NCI-H1694 treated with DMSO at 0.1 percent for 48 hours (cell line): ENCODE measurements at regions not wholly inside any gene's neighbourhood (a gene's known extent, or its start where the extent isn't known, plus 50 kb on each side); places are given as distances from the start of the nearest gene placed in this dataset.
"Not testable (repeated sequence)": the region's sequence is repeated elsewhere in the genome, so short reads cannot be mapped to it uniquely, and the experiment has no call there.

Source experiments
- DNase-seq: peaks from one replicate; lab custom pipeline; 2025; lab: John Stamatoyannopoulos, UW

DNA sequence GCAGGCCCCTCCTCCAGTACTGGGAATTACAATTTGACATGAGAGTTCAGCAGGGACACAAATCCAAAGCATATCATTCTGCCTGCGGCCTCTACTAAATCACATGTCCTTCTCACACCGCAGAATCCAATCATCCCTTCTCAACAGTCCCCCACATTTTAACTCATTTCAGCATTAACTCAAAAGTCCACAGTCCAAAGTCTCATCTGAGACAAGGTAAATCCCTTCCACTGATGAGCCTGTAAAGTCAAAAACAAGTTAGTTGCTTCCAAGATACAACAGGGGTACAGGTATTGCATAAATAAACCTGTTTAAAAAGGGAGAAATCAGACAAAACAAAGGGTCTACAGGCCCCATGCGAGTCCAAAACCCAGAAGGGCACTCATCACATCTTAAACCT lies 64.0 kb downstream of the EBNA1BP2 start:
- no peak for DNase-seq

DNA sequence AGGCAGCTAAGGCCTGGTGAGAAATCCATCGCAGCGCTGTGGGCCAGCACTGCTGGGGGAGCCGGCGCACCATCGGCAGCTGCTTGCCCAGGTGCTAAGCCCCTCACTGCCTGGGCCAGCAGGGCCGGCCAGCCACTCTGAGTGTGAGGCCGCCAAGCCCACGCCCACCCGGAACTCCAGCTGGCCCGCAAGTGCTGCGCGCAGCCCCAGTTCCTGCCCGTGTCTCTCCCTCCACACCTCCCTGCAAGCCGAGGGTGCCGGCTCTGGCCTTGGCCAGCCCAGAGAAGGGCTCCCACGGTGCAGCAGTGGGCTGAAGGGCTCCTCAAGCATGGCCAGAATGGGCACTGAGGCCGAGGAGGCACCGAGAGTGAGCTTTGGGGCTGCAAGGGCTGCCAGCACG lies 64.4 kb downstream of the EBNA1BP2 start:
- DNase-seq, result no peak

DNA sequence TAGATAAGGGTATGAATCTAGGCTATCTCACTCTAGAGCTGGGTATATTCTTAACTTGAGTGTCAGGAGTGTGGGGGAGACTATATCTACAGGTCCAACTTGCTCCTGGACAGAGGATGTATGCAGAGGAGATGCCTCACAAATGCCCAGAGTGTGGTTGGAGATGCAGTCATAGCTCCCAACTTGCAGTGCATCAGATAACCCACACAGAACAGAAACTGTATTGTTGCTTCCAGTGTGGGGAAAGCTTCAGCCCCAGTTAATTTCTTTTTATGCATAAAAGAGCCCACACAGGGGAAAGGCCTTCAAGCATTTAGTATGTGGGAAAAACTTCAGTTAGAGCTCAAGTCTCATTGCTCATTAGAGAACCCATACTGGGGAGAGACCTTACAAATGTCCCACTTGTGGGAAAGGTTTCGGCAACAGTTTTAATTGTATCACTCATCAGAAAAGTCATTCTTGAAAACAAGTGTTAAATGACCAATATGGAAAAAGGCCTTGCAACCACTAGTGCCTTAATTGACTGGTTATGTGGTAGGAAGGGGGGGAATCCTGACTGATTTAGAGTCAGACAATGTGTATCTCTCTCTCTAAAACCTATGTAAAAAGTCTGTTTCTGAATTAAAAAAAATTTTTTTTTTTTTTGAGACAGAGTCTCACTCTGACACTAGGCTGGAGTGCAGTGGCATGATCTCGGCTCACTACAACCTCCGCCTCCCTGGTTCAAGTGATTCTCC lies 67.9 kb downstream of the EBNA1BP2 start:
- DNase-seq, result no peak

- DNase-seq, result no peak
Measured at GRCh38 chr1:43101061-43101460, 71.0 kb downstream of the EBNA1BP2 start.

GRCh38 chr1:43098200-43098599 lies 73.9 kb downstream of the EBNA1BP2 start:
- no peak for DNase-seq

GRCh38 chr1:43096528-43096927 lies 75.6 kb downstream of the EBNA1BP2 start:
- DNase-seq, result not testable (repeated sequence)

DNA sequence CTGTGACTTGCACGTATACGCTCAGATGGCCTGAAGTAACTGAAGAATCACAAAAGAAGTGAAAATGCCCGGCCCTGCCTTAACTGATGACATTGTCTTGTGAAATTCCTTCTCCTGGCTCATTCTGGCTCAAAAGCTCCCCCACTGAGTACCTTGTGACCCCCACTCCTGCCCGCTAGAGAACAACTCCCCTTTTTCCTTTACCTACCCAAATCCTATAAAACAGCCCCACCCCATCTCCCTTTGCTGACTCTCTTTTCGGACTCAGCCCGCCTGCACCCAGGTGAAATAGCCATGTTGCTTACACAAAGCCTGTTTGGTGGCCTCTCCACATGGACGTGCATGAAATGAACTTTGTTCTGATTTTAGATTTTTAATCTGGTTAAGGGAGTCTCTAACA lies 81.3 kb downstream of the EBNA1BP2 start:
- DNase-seq, result not testable (repeated sequence)

DNA sequence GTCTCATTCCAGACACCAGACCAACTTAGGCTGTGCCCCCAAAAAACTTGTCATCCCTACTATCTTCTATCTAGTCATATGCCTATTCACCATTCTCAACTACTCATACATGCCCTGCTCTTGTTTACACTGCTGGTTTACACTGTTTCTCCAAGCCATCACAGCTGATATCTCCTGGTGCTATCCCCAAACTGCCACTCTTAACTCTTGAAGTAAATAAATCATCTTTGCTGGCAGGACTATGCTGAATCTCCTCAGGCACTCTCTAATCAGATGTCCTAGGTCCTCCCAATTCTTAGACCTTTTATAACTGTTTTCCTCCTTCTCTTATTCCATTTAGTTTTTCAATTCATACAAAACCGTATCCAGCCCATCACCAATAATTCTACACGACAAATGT lies 81.9 kb downstream of the EBNA1BP2 start:
- DNase-seq, result not testable (repeated sequence)

DNA sequence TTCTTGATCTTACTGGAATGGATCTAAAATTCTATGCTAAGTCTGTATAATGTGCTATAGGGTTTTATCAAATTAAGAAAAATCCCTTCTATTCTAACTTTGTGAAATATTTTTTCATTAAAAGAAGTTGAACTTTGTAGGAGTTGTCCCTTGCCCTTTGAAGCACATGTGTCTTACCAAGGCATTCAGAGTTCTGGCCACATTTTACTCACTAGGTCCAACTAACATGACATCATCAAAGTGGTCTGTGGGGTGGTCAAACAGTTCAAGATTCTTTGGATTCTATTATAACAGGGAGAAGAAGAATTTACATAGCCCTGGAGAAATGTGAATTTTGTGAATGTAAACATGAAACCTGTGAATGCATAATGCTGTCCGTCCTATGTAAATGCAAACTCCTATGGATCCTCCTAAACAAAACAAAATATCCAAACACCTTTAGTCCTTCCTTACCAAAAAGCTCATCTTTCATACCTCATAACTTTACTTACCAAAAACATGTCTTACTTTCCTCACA lies 88.7 kb downstream of the EBNA1BP2 start:
- DNase-seq, result no peak

- no peak for DNase-seq
Measured at GRCh38 chr1:43082740-43083139, 89.3 kb downstream of the EBNA1BP2 start.

GRCh38 chr1:43077273-43077672 lies 94.8 kb downstream of the EBNA1BP2 start:
- no peak for DNase-seq

DNA sequence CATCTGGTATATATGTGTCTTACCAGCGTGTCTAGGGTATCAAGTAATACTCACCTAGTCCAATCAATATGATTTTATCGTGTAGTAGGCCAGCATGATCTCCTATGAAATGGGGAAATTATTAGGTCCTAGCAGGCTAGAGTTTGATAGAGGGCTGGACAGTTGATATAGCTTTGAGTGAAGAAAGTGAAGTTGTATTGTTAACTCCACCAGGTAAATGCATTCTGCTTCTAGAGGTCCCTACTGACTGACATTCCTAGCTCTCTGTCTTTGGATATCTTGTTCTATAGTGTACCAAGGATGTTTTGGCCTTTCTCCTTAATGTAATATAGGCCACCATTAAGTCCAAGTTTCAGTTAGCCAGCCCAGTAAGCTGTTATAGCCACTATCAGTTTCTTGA lies 97.4 kb downstream of the EBNA1BP2 start:
- no peak for DNase-seq

DNA sequence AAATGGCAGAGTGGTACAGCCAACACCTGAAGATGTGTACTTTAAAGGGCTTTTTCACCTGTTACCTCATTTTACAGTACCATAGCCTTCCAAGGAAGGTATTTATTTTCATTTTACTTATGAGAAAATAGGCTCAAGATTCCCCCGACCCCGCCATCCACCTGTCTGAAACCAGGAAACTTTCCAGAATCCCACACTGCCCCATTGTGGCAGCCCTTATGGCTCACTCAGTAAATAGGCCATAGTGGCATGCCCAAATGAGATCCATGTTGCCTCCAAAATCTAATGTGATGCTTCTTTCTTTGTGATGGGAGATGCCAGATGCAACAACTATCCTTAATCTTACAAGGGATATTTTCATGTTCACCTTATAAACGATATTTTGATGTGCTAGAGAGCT lies 97.8 kb downstream of the EBNA1BP2 start:
- DNase-seq, result peak; percentile 7

- DNase-seq, result peak; percentile 90
Measured at GRCh38 chr1:43073490-43074230, 98.4 kb downstream of the EBNA1BP2 start.

- DNase-seq, result no peak
Measured at GRCh38 chr1:43072314-43072713, 99.8 kb downstream of the EBNA1BP2 start.

- no peak for DNase-seq
Measured at GRCh38 chr1:43071241-43071640, 100.8 kb downstream of the EBNA1BP2 start.

GRCh38 chr1:43069461-43070050 lies 102.5 kb downstream of the EBNA1BP2 start:
- DNase-seq, result no peak

DNA sequence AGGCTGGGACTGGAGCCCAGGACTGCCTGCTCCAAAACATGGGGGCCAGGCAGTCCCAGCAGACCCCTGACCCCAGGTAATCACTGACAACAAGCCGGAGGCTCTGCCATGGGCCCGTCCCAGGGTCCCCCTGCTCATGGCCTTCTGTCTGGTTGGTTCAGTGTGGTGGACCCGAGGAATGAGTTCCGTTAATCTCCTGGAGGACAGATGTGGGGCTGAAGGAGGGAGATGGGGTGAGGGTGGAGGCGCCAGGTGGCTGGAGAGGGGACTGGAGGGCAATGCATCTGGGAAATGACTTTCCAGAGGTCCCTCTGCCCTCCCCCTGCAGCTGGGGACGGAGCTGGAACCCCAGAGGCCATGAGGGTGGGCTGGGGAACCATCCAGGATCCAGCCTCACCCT lies 103.2 kb downstream of the EBNA1BP2 start:
- no peak for DNase-seq

DNA sequence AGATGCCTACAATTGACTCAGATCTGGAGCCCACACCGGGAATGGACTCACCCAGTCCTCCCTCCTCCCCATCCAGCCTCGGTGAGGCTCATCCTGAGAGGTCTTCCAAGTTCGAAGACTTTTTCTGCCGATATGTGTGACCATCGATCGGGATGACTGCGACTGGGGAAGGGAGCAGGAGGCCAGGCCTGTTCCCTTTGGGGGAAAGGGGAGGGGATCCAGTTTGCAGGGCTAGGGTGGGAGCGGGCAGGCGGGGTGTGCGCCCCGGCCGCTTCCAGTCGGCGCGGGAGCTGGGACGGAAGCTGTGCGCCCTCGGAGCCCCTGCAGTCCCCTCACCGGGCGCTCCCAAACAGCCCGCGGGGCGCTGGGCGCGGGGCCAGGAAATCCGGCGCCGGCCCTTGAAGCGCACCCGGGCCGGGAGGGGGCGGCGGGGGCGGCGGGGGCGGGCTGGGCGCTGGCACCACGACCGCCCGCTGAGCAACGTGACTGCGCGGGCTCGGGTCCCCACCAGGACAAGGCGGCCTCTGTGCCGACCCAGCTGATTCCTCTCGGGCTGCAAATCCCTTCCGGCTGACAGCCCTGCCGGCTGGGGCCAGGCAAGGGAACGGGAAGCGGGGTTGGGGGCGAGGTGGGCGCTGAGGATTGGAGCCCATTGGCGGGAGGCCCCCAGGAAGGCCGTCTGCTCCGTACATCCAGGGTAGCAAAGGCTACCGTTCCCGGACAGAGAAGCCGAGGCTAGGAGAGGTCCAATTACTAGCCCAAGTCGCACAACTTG lies 103.9 kb downstream of the EBNA1BP2 start:
- DNase-seq, result no peak

GRCh38 chr1:43067233-43067745 lies 104.8 kb downstream of the EBNA1BP2 start:
- no peak for DNase-seq

DNA sequence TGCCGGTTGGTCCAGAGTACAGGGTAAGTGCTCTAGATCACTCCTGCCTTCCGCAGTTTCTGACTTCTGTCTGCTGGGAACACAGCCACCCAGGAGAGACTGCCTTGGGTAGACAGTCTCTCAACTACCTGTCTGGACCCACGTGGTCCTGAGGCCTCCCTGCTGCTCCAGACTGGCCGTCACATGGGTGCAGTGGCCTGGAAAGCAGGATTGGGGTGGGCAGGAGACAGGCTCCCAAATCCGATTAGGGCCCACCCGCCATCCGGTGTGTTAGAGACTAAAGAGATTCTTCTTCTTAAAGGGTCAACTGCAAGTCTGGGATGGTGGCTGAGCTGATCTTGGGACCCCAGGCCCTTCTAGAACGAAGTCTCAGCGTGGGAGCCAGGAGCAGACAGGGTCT lies 105.5 kb downstream of the EBNA1BP2 start:
- no peak for DNase-seq
